Activated naive CD8-positive, alpha-beta T cell treated with anti-CD3 and anti-CD28 coated beads, Interleukin-2, amount 10 ng/mL, durations not matched to agents 7 days and 5 days (primary cell): ENCODE measurements at regions not wholly inside any gene's neighbourhood (a gene's known extent, or its start where the extent isn't known, plus 50 kb on each side); places are given as distances from the start of the nearest gene placed in this dataset.

Experiments
- ATAC-seq: fragments of 150-1000 bp; cut with Tn5 transposase; one replicate; pipeline ENCODE4 v1.10.0; 2021; ENCODE audit warnings: low read depth, moderate library complexity
- POLR2A ChIA-PET: fragments of 350-600 bp; sonication (Branson Sonifier 250); formaldehyde crosslinking; loops from one replicate; lab custom pipeline; 2021; ENCODE audit warnings: antibody characterized with exemption; lab: Charles Lee
- DNase-seq: peaks from one replicate; pipeline ENCODE4 v3.0.0; 2021
- H3K27ac Mint-ChIP-seq: one replicate; pipeline ENCODE4 v1.8.0; 2022; ENCODE audit warnings: mild to moderate bottlenecking, mixed read lengths
- H3K27me3 Mint-ChIP-seq: one replicate; pipeline ENCODE4 v1.8.0; 2022; ENCODE audit warnings: mild to moderate bottlenecking, moderate library complexity, mixed read lengths
- H3K36me3 Mint-ChIP-seq: one replicate; pipeline ENCODE4 v1.8.0; 2021; ENCODE audit warnings: mild to moderate bottlenecking, mixed read lengths
- H3K4me1 Mint-ChIP-seq: one replicate; pipeline ENCODE4 v1.8.0; 2021; ENCODE audit warnings: mixed read lengths
- H3K4me3 Mint-ChIP-seq: one replicate; pipeline ENCODE4 v1.8.0; 2022; ENCODE audit warnings: mild to moderate bottlenecking, moderate library complexity, mixed read lengths
- H3K9me3 Mint-ChIP-seq: one replicate; pipeline ENCODE4 v1.8.0; 2021; ENCODE audit warnings: mixed read lengths

DNA sequence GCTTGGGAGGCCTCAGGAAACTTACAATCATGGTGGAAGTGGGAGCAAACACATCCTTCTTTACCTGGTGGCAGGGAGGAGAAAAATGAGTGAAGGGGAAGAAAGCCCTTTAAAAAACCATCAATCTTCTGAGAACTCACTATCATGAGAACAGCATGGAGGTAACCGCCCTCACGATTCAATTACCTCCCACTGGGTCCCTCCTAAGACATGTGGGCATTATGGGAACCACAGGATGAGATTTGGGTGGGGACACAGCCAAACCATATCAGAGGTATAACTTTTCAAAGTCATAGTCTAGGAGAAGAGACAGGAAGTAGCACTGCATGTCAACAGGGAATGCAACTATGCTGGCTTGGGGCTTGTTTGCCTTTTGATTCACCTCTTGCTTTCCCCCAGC lies 59.9 kb upstream of the DTNBP1 start:
- no peak overlapping the region for H3K27ac Mint-ChIP-seq
- no peaks in the 10 kb centered on the region for H3K4me1 Mint-ChIP-seq
- H3K9me3 Mint-ChIP-seq = peaks cover 1% of the 10 kb centered on the region
- peaks cover 9% of the 10 kb centered on the region for H3K27me3 Mint-ChIP-seq
- no peak for ATAC-seq
- DNase-seq = no peak
- H3K4me3 Mint-ChIP-seq = no peak overlapping the region
- POLR2A ChIA-PET = no interaction called here
- no peaks in the 10 kb centered on the region for H3K36me3 Mint-ChIP-seq

DNA sequence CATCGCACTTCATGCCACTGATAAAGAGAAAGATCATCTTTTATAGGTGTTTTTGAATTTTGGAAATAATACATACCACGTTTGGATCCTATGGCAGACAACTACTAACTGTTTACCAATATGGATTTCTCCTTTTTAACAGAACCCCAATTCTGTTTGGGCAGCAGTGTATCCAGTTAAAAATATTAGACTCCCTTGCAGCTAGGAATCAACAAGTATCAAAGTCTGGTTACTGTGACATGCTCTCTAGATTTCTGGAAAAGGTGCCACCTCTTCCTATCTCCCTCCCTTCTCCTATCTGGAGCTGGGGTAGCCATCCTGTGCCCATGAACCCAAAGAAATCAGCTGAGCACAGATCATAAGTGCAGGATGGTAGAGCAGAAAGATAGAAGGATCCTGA lies 54.1 kb upstream of the DTNBP1 start:
- no peak overlapping the region for H3K27ac Mint-ChIP-seq
- POLR2A ChIA-PET = no interaction called here
- no peak for ATAC-seq
- peaks cover 5% of the 10 kb centered on the region for H3K27me3 Mint-ChIP-seq
- H3K36me3 Mint-ChIP-seq = no peaks in the 10 kb centered on the region
- H3K4me3 Mint-ChIP-seq = no peak overlapping the region
- no peak for DNase-seq
- peaks cover 8% of the 10 kb centered on the region for H3K9me3 Mint-ChIP-seq
- no peaks in the 10 kb centered on the region for H3K4me1 Mint-ChIP-seq

DNA sequence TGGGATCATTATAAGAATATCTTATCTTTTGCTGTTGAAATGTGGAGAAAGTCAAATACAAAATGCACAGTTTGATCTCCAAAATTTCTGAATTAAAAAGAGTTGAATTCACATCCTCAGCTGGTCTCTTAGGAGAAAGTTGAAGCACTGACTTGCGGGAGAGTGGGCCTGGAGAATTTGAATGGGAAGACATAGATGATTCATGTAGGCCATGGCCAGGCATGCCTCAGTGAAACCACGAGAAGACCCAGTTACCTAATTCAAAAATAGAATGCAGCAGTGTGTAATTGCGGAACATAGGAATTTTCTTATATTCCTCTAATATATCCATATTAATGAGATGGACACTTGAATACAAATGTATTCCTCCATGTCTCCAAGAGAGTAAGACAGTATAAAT lies 53.0 kb upstream of the DTNBP1 start:
- Mint-ChIP-seq H3K4me1 (no peaks in the 10 kb centered on the region), H3K27me3 (no peaks in the 10 kb centered on the region), H3K4me3 (no peak overlapping the region), H3K27ac (no peak overlapping the region), H3K9me3 (peaks cover 8% of the 10 kb centered on the region), H3K36me3 (no peaks in the 10 kb centered on the region)
- no peak for ATAC-seq
- POLR2A ChIA-PET = no interaction called here
- no peak for DNase-seq

DNA sequence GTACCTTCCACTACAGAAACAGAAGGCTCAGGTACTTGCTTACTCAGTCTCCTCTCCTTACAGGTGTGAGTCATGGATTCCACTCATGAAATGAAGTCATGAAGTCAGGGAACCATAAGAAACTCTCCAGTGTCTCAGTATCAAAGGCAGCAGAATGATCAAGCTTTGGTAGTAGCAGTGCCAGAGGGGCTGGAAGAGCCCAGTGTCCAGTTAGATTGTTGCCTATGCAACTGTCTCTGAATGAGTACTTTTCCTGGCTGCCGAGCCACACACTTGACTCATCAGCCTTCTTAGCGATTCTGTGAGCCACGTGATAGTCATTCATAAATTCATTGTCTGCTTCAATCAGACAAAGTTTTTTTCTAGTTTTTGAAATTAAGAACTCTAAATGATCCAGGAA lies 52.2 kb upstream of the DTNBP1 start:
- Mint-ChIP-seq H3K4me1 (no peaks in the 10 kb centered on the region), H3K36me3 (no peaks in the 10 kb centered on the region), H3K4me3 (no peak overlapping the region), H3K9me3 (peaks cover 6% of the 10 kb centered on the region), H3K27ac (no peak overlapping the region), H3K27me3 (no peaks in the 10 kb centered on the region)
- ATAC-seq (no peak), DNase-seq (no peak)
- POLR2A ChIA-PET = no interaction called here

DNA sequence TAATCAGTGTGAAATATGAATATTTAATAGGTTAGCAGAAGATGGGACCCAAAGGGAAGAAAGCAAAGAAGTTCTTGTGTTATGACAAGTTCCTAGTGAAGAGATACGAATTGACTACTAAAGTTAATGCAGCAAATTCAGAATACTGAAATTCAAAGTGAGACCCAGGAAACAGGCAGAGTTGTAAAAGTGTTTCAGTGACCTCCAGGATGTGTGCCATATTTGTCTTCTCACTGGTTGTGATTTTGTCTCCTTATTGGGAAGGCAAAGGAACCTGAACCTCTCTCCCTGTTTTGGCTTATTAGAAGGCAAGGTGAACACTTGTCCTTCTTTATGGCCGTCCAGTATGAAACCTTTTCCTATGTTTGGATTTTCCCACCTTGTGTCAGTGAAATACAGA lies 51.8 kb upstream of the DTNBP1 start:
- peaks cover 6% of the 10 kb centered on the region for H3K9me3 Mint-ChIP-seq
- no peaks in the 10 kb centered on the region for H3K27me3 Mint-ChIP-seq
- ATAC-seq = no peak
- POLR2A ChIA-PET = no interaction called here
- H3K4me1 Mint-ChIP-seq = no peaks in the 10 kb centered on the region
- H3K36me3 Mint-ChIP-seq = no peaks in the 10 kb centered on the region
- H3K4me3 Mint-ChIP-seq = no peak overlapping the region
- no peak overlapping the region for H3K27ac Mint-ChIP-seq
- no peak for DNase-seq

DNA sequence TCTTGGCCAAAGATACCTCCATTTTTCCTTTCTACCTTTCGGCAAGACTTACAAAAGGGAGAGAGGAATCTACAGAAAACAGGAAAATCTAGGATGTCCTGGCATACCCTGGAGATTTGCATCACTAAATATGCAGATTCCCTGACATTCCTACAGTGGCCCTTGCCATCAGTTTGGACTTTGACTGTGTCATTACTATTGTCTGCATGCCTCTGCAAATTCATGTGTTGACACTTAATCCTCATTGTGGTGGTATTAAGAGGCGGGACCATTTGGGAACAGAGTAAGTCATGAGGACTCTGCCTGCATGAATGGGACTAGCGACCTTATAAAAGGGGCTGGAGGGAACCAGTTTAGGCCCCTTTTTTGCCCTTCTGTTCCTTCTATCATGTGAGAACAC lies 50.5 kb upstream of the DTNBP1 start:
- ATAC-seq = no peak
- Mint-ChIP-seq H3K27ac (no peak overlapping the region), H3K36me3 (no peaks in the 10 kb centered on the region), H3K27me3 (no peaks in the 10 kb centered on the region), H3K4me3 (no peak overlapping the region), H3K9me3 (peaks cover 6% of the 10 kb centered on the region), H3K4me1 (no peaks in the 10 kb centered on the region)
- DNase-seq = no peak
- POLR2A ChIA-PET = no interaction called here

DNA sequence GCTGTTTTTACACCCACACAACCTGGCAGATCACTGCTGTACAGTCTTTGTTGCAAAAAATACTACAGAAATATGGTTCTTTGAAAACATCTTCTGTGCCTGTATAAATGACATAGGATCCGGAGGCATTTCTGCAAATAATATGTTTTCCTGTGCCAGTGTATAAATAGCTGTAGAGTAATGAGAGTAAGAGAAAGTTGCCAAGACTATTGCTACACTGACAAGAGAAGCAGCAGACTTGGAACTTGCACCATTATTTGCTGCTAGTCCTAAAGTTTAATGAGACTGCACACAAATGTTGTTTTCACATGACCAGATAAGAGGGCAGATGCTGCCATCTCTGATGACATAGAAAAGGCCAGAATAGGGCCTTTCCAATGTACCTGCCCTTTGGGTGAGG lies 50.0 kb upstream of the DTNBP1 start:
- Mint-ChIP-seq H3K9me3 (peaks cover 6% of the 10 kb centered on the region), H3K4me1 (no peaks in the 10 kb centered on the region), H3K27ac (no peak overlapping the region), H3K36me3 (no peaks in the 10 kb centered on the region), H3K4me3 (no peak overlapping the region), H3K27me3 (no peaks in the 10 kb centered on the region)
- DNase-seq = no peak
- POLR2A ChIA-PET = no interaction called here
- ATAC-seq = no peak
